ENCODE measurements at regions not wholly inside any gene's neighbourhood (a gene's known extent, or its start where the extent isn't known, plus 50 kb on each side); places are given as distances from the start of the nearest gene placed in this dataset.

GRCh38 chr2:22998359-22998758, 386.6 kb upstream of the KLHL29 start:
- TF ChIP-seq CTCF (IDR thresholded peaks at IDR 0.05): no peak
- TF ChIP-seq SIN3A (IDR thresholded peaks at IDR 0.05; ENCODE audit: borderline replicate concordance, insufficient read depth, low read depth, low read length): no peak
- TF ChIP-seq REST (IDR thresholded peaks at IDR 0.05; ENCODE audit: insufficient read depth in 1 of 2, low read depth in 2 of 2, low read length in 1 of 2): no peak

All from Panc1 (cell line).